T1000 (cell line): ENCODE measurements at regions not wholly inside any gene's neighbourhood (a gene's known extent, or its start where the extent isn't known, plus 50 kb on each side); places are given as distances from the start of the nearest gene placed in this dataset.

Experiments
- DNase-seq: peaks from one replicate; lab custom pipeline; 2025; ENCODE audit warnings: mixed read lengths; lab: John Stamatoyannopoulos, UW

- no peak for DNase-seq
These were observed 147.2 kb upstream of the DPYD start for GRCh38 chr1:98068016-98068415.

- DNase-seq, result no peak
These were observed 146.1 kb upstream of the DPYD start for GRCh38 chr1:98066911-98067310.

GRCh38 chr1:98059620-98060019 lies 138.8 kb upstream of the DPYD start:
- no peak for DNase-seq

DNA sequence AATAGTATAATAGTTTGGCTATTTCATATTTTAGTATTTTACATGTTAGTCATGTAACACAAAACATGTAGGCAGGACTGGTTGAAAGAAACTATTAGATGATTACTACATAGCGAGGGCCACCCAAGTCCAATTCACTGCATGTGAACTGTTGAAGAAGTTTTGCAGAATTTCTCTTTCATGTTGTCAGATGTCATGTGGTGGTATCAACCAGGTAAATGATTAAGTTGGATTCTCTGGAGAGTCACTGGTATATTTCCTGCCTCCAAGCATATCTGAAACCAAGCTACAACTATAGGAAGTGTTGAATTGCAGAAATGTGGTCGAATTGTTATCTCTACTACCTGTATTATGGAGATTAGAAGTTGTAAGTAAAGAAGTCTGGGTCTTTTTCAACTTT lies 137.8 kb upstream of the DPYD start:
- no peak for DNase-seq

DNA sequence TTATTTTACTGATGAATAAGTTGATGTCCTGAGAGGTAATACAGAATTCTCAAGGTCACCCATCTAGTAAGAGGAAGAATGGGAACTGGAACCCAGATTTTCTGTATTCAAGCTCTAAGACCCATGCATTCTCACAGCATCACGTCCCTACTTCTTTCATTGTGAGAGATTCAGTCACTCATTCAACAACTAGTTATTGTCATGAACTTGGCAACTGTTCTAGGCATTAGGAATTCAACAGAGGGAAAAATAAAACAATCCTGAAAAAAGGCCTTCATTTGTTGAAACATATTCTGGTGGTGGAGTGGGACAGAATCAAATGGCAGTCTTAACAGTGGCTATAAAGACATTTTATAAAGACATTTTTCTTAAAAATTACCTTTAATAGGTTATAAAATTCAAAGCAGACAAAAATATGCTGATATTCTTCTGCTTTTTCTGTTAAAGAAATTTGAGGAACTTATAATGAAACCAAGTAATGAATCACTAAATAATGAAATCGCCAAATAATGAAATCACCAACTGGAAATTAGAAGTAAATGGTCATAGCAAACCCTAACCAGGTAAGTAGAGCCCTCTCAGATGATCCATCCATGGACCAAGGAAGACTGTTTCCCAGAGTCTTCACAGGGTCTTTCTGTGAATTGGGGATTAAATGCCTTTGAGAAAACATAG lies 136.5 kb upstream of the DPYD start:
- no peak for DNase-seq

GRCh38 chr1:98056781-98057180 lies 135.9 kb upstream of the DPYD start:
- DNase-seq, result no peak

- DNase-seq, result no peak
These were observed 134.6 kb upstream of the DPYD start for GRCh38 chr1:98055457-98055856.

GRCh38 chr1:98054786-98055185 lies 134.0 kb upstream of the DPYD start:
- no peak for DNase-seq

- DNase-seq, result no peak
These were observed 133.5 kb upstream of the DPYD start for GRCh38 chr1:98054367-98054701.

DNA sequence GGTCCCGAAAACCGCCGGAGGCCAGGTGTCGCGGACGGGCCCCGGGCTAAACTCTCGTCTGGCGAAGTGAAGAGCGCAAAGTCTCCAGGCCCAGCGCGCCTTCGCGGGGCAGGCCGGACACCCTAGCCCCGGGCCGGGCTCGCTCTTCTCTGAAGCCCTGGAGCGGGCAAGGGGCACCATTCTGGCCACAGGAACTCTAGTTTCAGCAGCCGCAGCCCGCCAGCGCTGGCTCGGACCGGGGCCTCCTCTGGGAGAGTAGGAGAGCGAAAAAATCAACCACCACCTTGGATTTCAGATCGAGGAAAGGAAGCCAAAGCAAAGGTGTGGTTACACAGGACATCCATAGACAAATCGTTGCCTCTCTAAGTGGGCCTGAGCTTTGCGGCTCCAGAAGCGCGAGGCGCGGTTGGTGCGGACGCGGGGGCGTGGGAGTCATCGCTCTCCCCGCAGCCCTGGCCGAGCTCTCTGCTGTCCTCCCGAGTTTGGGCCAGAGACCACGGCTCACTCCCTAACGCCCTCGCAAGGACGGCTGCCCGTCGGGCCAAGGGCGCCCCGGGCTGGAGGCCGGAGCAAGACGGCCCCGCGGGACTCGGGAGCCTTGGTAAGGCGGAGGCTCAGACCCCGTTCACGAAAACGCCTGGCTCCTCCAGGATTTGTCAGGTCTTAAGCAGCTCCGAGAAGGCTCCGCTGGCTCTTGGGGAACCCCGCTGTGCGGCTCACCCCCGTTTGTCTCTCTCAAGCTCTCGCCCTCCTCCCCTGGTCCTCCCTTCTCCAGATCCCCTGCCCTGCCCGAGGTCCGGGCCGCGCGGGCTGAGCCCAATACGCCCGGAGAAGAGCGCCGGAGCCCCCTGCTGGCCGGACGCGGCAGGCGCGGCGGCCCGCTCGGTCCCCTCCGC lies 132.9 kb upstream of the DPYD start:
- DNase-seq, result peak; percentile 21

- peak; percentile 31 for DNase-seq
These were observed 130.3 kb upstream of the DPYD start for GRCh38 chr1:98051065-98051675.

- DNase-seq, result no peak
These were observed 128.7 kb upstream of the DPYD start for GRCh38 chr1:98049370-98050135.

DNA sequence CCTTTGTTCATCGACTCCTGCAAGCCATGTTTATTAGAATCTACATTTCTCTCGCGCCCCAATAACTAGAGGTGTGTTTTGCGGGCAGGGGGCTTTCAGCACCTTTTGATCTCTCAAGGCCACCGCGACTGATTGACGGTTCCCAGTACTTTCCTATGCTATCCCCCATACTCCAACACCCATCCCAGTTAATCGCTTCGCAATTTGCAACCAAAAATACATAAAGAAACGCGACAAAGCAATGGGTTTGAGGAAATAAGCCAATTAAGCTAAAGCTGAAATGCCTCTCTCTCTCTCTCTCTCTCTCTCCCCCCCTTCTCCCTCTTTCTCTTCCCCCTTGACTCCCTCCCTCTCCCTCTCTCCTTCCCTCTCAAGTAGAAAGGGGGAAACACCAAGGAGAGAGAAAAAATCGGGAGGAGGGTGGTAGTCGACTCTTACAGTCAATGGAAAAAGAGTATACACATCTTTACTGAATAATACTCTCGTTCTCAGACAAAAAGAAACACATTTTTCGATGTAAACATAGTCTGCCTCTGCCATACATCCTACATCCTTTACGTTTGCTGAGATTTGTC lies 128.0 kb upstream of the DPYD start:
- DNase-seq, result no peak

DNA sequence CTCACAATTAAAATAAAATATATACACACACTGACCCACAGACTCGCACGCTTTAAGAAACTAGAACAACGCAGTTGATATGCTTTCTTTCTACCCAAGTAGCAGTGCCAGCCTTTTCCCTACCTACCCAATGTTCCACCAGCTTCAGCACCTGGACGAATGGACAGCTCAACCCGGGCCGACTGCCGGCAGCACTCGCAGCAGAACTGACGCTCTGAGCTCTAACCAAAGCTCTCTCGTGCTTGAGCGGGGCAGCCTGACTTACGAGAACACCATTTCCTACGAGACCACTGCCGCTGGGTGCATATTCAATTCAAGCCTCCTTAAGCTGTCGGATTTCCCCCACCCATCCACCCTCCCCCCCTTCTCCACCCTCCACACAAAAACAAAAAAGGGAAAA lies 127.4 kb upstream of the DPYD start:
- DNase-seq, result peak; percentile 74

DNA sequence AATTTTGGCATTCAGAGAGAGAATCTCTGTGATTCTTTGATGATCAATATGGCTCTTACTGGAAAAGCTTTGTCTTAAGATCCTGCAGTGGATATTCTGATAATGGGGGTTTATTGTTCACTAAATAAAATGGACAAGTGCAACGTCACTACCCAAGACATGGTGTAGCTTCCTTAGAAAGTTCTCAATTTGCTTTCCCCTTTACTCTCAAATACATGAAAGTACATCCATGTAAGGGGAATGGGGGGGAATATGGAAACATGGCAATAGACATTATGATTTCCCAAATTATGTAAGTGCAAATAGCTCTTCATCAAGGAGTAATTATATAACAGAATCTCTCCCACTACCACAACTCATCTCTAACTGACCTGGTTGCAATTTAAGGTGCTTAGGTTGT lies 126.3 kb upstream of the DPYD start:
- no peak for DNase-seq

DNA sequence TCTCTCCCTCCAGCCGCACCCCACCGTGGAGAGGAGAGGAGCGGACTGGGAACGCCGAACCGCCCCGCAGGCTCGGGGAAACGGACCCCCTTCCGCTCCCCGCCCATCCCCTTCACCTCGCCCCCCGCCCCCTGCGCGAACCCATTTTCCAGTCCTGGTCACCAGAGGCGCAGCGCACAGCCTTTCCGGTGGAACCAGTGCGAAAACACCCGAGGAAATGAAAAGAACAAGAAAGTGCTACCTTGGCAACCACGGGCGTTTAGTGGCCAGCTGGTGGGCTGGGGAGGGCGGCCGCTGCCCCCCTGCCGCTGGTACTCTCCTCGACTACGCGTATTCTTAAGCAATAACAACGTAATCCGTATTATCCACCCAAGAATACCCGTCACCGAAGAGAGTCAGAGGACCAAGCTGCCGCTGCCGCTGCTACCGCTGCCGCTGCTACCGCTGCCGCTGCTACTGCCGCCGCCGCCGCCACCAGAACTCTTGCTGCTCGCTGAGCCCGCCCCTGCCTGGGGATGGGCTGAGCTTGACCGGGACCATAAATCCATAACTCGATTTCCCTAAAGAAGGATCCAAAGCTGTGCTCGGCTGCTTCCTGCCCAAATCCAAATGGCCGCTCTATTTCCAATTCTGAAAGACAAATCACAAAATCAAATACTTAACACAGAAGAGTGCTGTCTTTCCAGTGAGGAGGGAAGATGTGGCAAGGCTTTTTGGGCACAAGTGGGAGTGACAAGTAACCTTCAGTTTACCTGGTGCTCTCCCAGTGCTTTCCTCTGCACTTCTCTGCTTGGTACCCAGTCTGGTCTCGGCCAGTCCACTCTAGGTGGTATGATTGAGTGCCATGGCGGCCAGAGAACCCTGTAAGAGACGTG lies 125.2 kb upstream of the DPYD start:
- peak; percentile 17 for DNase-seq

GRCh38 chr1:98045211-98045766 lies 124.5 kb upstream of the DPYD start:
- DNase-seq, result peak; percentile 2

DNA sequence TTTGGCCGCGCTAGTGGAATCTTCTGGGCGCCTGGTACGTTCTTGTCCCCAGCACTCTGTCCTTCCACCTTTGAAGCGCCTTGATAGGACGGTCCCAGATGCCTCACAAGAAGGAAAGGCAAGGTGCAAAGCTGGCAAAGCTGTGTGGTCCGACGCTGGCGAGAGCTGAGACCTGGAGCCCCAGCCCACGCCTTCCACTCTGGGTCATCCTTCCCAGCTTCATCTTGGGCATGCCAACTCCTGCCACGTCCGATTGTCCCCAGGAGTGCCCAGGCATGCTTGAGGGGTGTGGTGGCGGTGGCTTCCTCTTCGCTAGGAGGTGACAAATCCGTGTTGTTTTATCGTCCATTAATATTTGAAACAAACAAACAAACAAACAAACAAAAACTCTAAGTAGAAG lies 123.9 kb upstream of the DPYD start:
- DNase-seq, result no peak

GRCh38 chr1:98044071-98044697 lies 123.3 kb upstream of the DPYD start:
- peak; percentile 2 for DNase-seq

GRCh38 chr1:98035602-98036002 lies 114.8 kb upstream of the DPYD start:
- DNase-seq, result no peak
